HAP-1 (cell line): ENCODE measurements at regions not wholly inside any gene's neighbourhood (a gene's known extent, or its start where the extent isn't known, plus 50 kb on each side); places are given as distances from the start of the nearest gene placed in this dataset.

Source experiments
- DNase-seq, 2 experiments: peaks; one replicate each; pipeline ENCODE4 v3.0.0-alpha.2; 2016 to 2020; ENCODE audit warnings: low spot score in 2 of 2
- H3K27me3 ChIP-seq: fragments of 250-450 bp; sonication (Bioruptor Pico); 2 replicates; pipeline ENCODE4 v1.5.1; 2020; ENCODE audit warnings: low read depth, mild to moderate bottlenecking, moderate library complexity
- H3K36me3 ChIP-seq: fragments of 250-450 bp; sonication (Bioruptor Pico); replicated peaks from 2 replicates; pipeline ENCODE4 v1.5.1; 2020; ENCODE audit warnings: mild to moderate bottlenecking
- H3K4me1 ChIP-seq: fragments of 250-450 bp; sonication (Bioruptor Pico); 2 replicates; pipeline ENCODE4 v1.5.1; 2020; ENCODE audit warnings: mild to moderate bottlenecking
- H3K4me3 ChIP-seq: fragments of 250-450 bp; sonication (Bioruptor Pico); 2 replicates; pipeline ENCODE4 v1.5.1; 2020; ENCODE audit warnings: mild to moderate bottlenecking, moderate library complexity
- H3K9me3 ChIP-seq: fragments of 250-450 bp; sonication (Bioruptor Pico); 2 replicates; pipeline ENCODE4 v1.5.1; 2020; ENCODE audit warnings: mild to moderate bottlenecking, moderate library complexity
- in situ Hi-C: fragments of 300-500 bp; cut with MboI; formaldehyde crosslinking; loops from 3 replicates; pipeline ENCODE4 v1.14.3; 2020; ENCODE audit warnings: low sequenced_read_pairs, inconsistent platforms, mixed read lengths

GRCh38 chr6:150711061-150711460 lies 111.4 kb downstream of the PLEKHG1 start:
- Histone ChIP-seq H3K4me1 (peaks cover 42% of the 10 kb centered on the region), H3K4me3 (no peak overlapping the region), H3K27me3 (no peaks in the 10 kb centered on the region), H3K9me3 (no peaks in the 10 kb centered on the region), H3K36me3 (no peaks in the 10 kb centered on the region)
- in situ Hi-C loops, result no loop called here
- no peak for DNase-seq

GRCh38 chr6:150711584-150712504 lies 112.2 kb downstream of the PLEKHG1 start:
- no peaks in the 10 kb centered on the region for H3K27me3 ChIP-seq

GRCh38 chr6:150712505-150713252 lies 113.0 kb downstream of the PLEKHG1 start:
- no peak overlapping the region for H3K4me3 ChIP-seq
- no peaks in the 10 kb centered on the region for H3K36me3 ChIP-seq
- H3K27me3 ChIP-seq, result no peaks in the 10 kb centered on the region
- in situ Hi-C loops, result no loop called here
- H3K9me3 ChIP-seq, result no peaks in the 10 kb centered on the region
- peaks cover 48% of the 10 kb centered on the region for H3K4me1 ChIP-seq
- peak in 1 of 2 experiments; percentile 55 for DNase-seq

More at GRCh38 chr6:150711584-150712504, 112.2 kb downstream of the PLEKHG1 start:
- Histone ChIP-seq H3K36me3 (no peaks in the 10 kb centered on the region), H3K4me1 (peaks cover 48% of the 10 kb centered on the region), H3K9me3 (no peaks in the 10 kb centered on the region), H3K4me3 (no peak overlapping the region)
- in situ Hi-C loops, result no loop called here
- DNase-seq, result peak in 1 of 2 experiments; percentile 86

- H3K4me1 ChIP-seq, result peaks cover 49% of the 10 kb centered on the region
- no peaks in the 10 kb centered on the region for H3K36me3 ChIP-seq
- in situ Hi-C loops, result no loop called here
- no peak overlapping the region for H3K4me3 ChIP-seq
- DNase-seq, result peak in 1 of 2 experiments; percentile 46
- H3K27me3 ChIP-seq, result no peaks in the 10 kb centered on the region
- H3K9me3 ChIP-seq, result no peaks in the 10 kb centered on the region
Measured at GRCh38 chr6:150713487-150713886, 113.8 kb downstream of the PLEKHG1 start.

- DNase-seq, result peak; percentile 50 to 83
- Histone ChIP-seq H3K4me1 (peaks cover 54% of the 10 kb centered on the region), H3K9me3 (no peaks in the 10 kb centered on the region), H3K36me3 (no peaks in the 10 kb centered on the region), H3K27me3 (no peaks in the 10 kb centered on the region), H3K4me3 (no peak overlapping the region)
- in situ Hi-C loops, result no loop called here
Measured at GRCh38 chr6:150713931-150714330, 114.2 kb downstream of the PLEKHG1 start.

GRCh38 chr6:150715133-150715532 lies 115.4 kb downstream of the PLEKHG1 start:
- Histone ChIP-seq H3K36me3 (no peaks in the 10 kb centered on the region), H3K4me1 (peaks cover 66% of the 10 kb centered on the region), H3K4me3 (no peak overlapping the region), H3K27me3 (no peaks in the 10 kb centered on the region), H3K9me3 (no peaks in the 10 kb centered on the region)
- in situ Hi-C loops, result no loop called here
- no peak for DNase-seq

- H3K4me3 ChIP-seq, result no peak overlapping the region
- H3K27me3 ChIP-seq, result no peaks in the 10 kb centered on the region
- H3K36me3 ChIP-seq, result no peaks in the 10 kb centered on the region
- peak in 1 of 2 experiments; percentile 52 for DNase-seq
- H3K4me1 ChIP-seq, result peaks cover 60% of the 10 kb centered on the region
- no peaks in the 10 kb centered on the region for H3K9me3 ChIP-seq
- in situ Hi-C loops, result no loop called here
Measured at GRCh38 chr6:150717419-150717818, 117.7 kb downstream of the PLEKHG1 start.

GRCh38 chr6:150719099-150719766 lies 119.5 kb downstream of the PLEKHG1 start:
- no peaks in the 10 kb centered on the region for H3K36me3 ChIP-seq
- no peaks in the 10 kb centered on the region for H3K27me3 ChIP-seq
- H3K4me3 ChIP-seq, result no peak overlapping the region
- peaks cover 58% of the 10 kb centered on the region for H3K4me1 ChIP-seq
- peak in 1 of 2 experiments; percentile 45 for DNase-seq
- in situ Hi-C loops, result no loop called here
- no peaks in the 10 kb centered on the region for H3K9me3 ChIP-seq

GRCh38 chr6:150719831-150720230 lies 120.1 kb downstream of the PLEKHG1 start:
- in situ Hi-C loops, result no loop called here
- no peak overlapping the region for H3K4me3 ChIP-seq
- H3K27me3 ChIP-seq, result no peaks in the 10 kb centered on the region
- peaks cover 56% of the 10 kb centered on the region for H3K4me1 ChIP-seq
- DNase-seq, result peak in 1 of 2 experiments; percentile 34
- no peaks in the 10 kb centered on the region for H3K36me3 ChIP-seq
- H3K9me3 ChIP-seq, result no peaks in the 10 kb centered on the region

GRCh38 chr6:150720774-150721233 lies 121.1 kb downstream of the PLEKHG1 start:
- in situ Hi-C loops, result no loop called here
- no peaks in the 10 kb centered on the region for H3K27me3 ChIP-seq
- peaks cover 55% of the 10 kb centered on the region for H3K4me1 ChIP-seq
- no peaks in the 10 kb centered on the region for H3K9me3 ChIP-seq
- no peaks in the 10 kb centered on the region for H3K36me3 ChIP-seq
- peak overlapping the region; percentile 37 for H3K4me3 ChIP-seq
- peak; percentile 72 to 99 for DNase-seq

- peak; percentile 52 to 71 for DNase-seq
- in situ Hi-C loops, result no loop called here
- Histone ChIP-seq H3K36me3 (no peaks in the 10 kb centered on the region), H3K4me3 (peak overlapping the region; percentile 37), H3K4me1 (peaks cover 53% of the 10 kb centered on the region), H3K27me3 (no peaks in the 10 kb centered on the region), H3K9me3 (no peaks in the 10 kb centered on the region)
Measured at GRCh38 chr6:150721418-150722266, 122.0 kb downstream of the PLEKHG1 start.

- no peaks in the 10 kb centered on the region for H3K27me3 ChIP-seq
- in situ Hi-C loops, result no loop called here
- no peak for DNase-seq
- H3K4me3 ChIP-seq, result peak overlapping the region; percentile 37
- peaks cover 51% of the 10 kb centered on the region for H3K4me1 ChIP-seq
- no peaks in the 10 kb centered on the region for H3K9me3 ChIP-seq
- peaks cover 7% of the 10 kb centered on the region; the same call in 1 of the 2 replicates for H3K36me3 ChIP-seq
Measured at GRCh38 chr6:150722614-150723344, 123.1 kb downstream of the PLEKHG1 start.
